Right cardiac atrium (tissue), 5 donors: ENCODE measurements at regions not wholly inside any gene's neighbourhood (a gene's known extent, or its start where the extent isn't known, plus 50 kb on each side); places are given as distances from the start of the nearest gene placed in this dataset.

ENCODE experiments used
- ATAC-seq, 2 donors: fragments of 200-7000 bp; cut with Tn5 transposase; one replicate each; pipeline versions ENCODE4 v1.8.0 to v1.9.1; 2020; ENCODE audit warnings: moderate library complexity in 2 of 2, mild to moderate bottlenecking in 1 of 2
- DNase-seq, 3 donors: peaks; one replicate each; pipeline ENCODE4 v3.0.0-alpha.2; 2020
- H3K27ac ChIP-seq: one replicate; pipeline ENCODE4 v1.5.1; 2013; ENCODE audit warnings: mild to moderate bottlenecking, low read length, control low read depth, moderate library complexity
- H3K27me3 ChIP-seq: one replicate; pipeline ENCODE4 v1.6.1; 2013; ENCODE audit not compliant: control insufficient read depth, insufficient read depth
- H3K4me1 ChIP-seq: one replicate; pipeline ENCODE4 v1.6.1; 2013; ENCODE audit warnings: low read length; ENCODE audit not compliant: control insufficient read depth, insufficient read depth
- H3K4me3 ChIP-seq: one replicate; pipeline ENCODE4 v1.5.1; 2013; ENCODE audit warnings: low read length, control low read depth
- H3K9me3 ChIP-seq: one replicate; pipeline ENCODE4 v1.6.1; 2013; ENCODE audit warnings: low read length; ENCODE audit not compliant: control insufficient read depth
- WGBS: extraction: QIAGEN DNeasy Blood & Tissue Kit; methylation state at CpG from one replicate; pipeline ENCODE4 v1.1.7; 2013; 5-methylcytosine and 5-hydroxymethylcytosine counted together
- intact Hi-C, 4 donors: fragments of 100-400 bp; cut with DNase I; formaldehyde crosslinking; loops; one replicate each; pipeline versions ENCODE4 v1.11.0 to v1.14.0; 2022 to 2023
- donor health status: healthy with polysubstance abuse.
- donor health status: DM: no; HTN: yes; CAD: no.
- donor health status: DM: no; HTN: no; CAD: no.
- donor health status: DM: no; HTN: yes; CAD: no; lungs with severe emphysema.
- donor health status: DM: yes; HTN: yes; CAD: no.

DNA sequence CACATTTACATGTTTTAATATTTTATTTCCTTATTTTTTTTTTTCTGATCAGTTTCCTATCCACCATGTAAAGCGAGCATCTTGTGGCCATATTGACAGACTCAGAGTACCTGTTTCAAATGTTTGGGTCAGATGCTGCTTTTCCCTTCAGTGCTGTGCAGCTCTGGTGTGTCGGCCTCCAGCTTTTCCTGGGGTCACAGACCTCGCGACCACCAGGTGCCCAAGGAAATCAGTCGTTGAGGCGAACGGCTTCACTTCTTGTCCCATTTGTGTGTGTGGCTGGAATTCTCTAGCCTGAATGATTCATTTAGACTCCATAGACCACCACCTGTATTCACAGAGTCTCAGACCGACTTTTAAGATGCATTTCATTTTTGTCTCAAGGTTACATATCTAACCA lies 166.9 kb upstream of the SPRY4 start:
- no peaks in the 10 kb centered on the region for H3K27me3 ChIP-seq
- intact Hi-C loops, result no loop called here
- 72% methylated on average over 8 of the region's 8 CpGs for WGBS
- H3K27ac ChIP-seq, result peak overlapping the region; percentile 13
- H3K9me3 ChIP-seq, result no peaks in the 10 kb centered on the region
- H3K4me3 ChIP-seq, result no peak overlapping the region
- ATAC-seq, result no peak
- H3K4me1 ChIP-seq, result no peaks in the 10 kb centered on the region
- no peak for DNase-seq

DNA sequence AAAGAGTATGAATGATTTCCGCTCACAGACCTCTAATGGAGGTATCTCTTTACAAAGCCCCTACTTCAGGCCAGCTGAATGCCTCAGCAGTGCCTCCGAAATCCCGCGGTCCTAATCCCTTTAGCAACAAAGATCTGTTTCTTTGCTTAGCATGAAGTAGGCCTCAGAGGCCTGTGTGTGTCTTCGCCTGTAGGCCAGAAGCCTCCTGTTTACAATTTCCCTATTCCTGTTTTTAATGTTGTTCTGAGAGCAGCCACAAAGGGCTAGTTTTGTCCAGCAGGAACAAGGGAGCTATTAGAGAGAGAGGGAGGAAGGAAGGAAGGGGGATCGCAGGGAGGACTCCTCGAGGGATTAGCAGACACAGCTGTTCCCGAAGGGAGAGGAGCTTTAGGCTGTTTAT lies 166.4 kb upstream of the SPRY4 start:
- Histone ChIP-seq H3K4me1 (no peaks in the 10 kb centered on the region), H3K9me3 (no peaks in the 10 kb centered on the region), H3K27ac (peak overlapping the region; percentile 45), H3K27me3 (no peaks in the 10 kb centered on the region), H3K4me3 (no peak overlapping the region)
- WGBS, result 56% methylated on average over 8 of the region's 8 CpGs
- ATAC-seq (no peak), DNase-seq (no peak)
- intact Hi-C loops, result no loop called here

DNA sequence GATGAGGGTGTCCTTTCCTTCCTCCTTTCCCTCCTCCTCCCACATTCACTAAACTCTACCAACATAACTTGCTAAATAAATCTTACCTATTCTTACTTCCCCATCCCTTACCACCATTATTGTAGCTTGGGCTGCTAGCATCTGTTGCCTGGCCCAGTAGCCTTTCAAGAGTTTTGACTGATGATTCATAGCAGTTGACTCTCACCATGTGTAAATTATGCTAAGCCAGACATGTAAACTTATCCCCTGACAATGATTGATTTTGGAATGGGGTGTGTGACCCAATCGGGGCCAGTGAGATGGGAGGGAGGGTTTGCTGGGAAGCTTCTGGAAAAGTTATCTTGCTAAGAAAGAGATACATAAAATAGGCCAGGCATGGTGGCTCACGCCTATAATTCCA lies 161.8 kb upstream of the SPRY4 start:
- no peak for DNase-seq
- Histone ChIP-seq H3K9me3 (no peaks in the 10 kb centered on the region), H3K27me3 (no peaks in the 10 kb centered on the region), H3K4me3 (no peak overlapping the region), H3K27ac (no peak overlapping the region), H3K4me1 (no peaks in the 10 kb centered on the region)
- intact Hi-C loops, result no loop called here
- WGBS, result 75% methylated on average over 2 of the region's 2 CpGs
- no peak for ATAC-seq

DNA sequence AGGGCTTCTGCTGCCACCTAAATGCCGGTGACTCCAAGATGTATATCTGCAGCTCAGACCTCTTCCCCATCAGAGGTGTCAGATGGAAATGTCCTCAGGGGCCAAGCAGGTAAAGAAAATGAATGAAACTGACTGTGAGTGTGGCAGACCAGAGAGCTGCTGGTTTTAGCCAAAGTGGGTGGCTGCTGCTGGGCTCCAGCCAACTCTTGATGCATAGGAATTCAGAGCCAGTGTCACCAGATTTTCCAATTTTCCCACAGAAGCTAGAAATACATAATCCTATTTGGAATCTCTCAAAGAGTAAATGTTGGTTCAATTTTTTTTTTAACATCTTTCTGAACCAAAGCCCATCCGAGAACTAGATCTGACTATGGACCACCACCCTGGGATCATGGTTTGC lies 161.2 kb upstream of the SPRY4 start:
- intact Hi-C loops, result no loop called here
- no peak for ATAC-seq
- H3K9me3 ChIP-seq, result no peaks in the 10 kb centered on the region
- H3K4me3 ChIP-seq, result no peak overlapping the region
- H3K27ac ChIP-seq, result no peak overlapping the region
- WGBS, result 92% methylated on average over 2 of the region's 2 CpGs
- H3K27me3 ChIP-seq, result no peaks in the 10 kb centered on the region
- no peak for DNase-seq
- H3K4me1 ChIP-seq, result no peaks in the 10 kb centered on the region

DNA sequence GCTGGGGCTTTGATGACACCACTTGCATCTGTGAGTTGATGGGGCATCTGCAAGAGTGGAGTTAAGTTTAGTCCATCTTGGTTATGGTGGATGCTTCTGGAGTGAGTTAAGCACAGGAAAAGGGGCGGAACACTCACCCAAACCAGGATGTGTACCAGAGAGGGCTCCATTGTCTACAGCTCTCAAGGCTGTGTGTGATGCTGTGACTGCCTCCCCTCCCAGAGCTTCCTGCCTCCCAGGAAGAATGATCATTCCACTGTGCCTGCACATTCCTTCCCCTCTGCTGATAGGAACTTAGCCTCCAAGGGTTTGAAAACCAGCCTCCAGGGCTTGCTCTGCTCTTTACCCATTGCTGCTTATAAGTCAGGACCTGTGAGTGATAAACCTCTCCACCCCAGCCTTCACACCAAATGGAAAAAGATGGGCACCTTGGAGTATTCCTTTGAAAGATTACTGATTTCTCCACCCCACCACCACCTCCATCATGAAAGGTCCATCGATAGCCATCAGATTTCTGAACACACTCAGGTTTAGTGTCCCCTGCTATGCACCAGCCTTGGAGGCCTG lies 160.1 kb upstream of the SPRY4 start:
- WGBS, result 93% methylated on average over 2 of the region's 2 CpGs
- Histone ChIP-seq H3K9me3 (no peaks in the 10 kb centered on the region), H3K4me3 (no peak overlapping the region), H3K4me1 (no peaks in the 10 kb centered on the region), H3K27ac (no peak overlapping the region), H3K27me3 (no peaks in the 10 kb centered on the region)
- ATAC-seq (no peak), DNase-seq (no peak)
- intact Hi-C loops, result no loop called here

DNA sequence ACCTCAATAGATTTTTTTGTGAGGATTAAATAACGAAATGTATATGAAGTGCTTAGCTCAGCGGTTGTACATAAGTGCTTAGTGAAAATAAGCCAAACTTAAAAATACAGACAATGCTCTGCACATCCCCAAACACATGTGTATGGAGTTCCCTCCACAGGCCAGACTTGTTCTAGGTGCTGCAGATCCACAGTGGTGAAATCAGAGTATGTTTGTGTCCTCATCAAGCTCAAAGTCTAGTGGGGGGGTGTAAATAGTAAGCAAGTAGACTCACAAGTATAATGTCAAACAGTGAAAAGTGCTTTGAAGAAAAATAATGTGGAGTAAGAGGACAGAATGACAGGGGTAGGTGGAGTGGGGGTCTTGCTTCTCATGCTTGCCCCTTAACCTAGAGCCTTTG lies 157.4 kb upstream of the SPRY4 start:
- Histone ChIP-seq H3K9me3 (peaks cover 2% of the 10 kb centered on the region), H3K4me3 (no peak overlapping the region), H3K27me3 (no peaks in the 10 kb centered on the region), H3K4me1 (no peaks in the 10 kb centered on the region), H3K27ac (no peak overlapping the region)
- no peak for DNase-seq
- no peak for ATAC-seq
- 94% methylated on average over 2 of the region's 2 CpGs for WGBS
- intact Hi-C loops, result no loop called here

DNA sequence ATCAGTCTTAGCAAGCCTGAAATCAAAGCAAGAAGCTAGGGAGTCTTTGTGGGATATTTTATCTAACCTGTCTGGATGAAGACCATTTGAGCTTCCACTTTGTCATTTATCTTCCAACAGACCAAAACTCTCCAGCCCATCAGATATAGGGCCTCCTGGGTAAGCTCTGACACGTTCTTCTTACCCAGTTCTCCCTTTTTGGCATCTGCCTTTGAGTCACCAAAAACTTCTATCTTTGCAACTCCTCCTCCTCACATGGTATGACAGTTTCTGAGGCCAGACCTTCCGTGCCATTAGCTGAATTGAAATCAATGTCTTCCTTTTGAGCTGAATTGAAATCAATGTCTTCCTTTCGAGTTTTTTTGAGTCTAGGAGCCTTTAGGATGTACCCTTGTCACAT lies 156.6 kb upstream of the SPRY4 start:
- WGBS, result 71% methylated on average over 3 of the region's 3 CpGs
- H3K4me3 ChIP-seq, result no peak overlapping the region
- intact Hi-C loops, result no loop called here
- peaks cover 2% of the 10 kb centered on the region for H3K9me3 ChIP-seq
- no peak overlapping the region for H3K27ac ChIP-seq
- no peak for ATAC-seq
- DNase-seq, result no peak
- H3K4me1 ChIP-seq, result no peaks in the 10 kb centered on the region
- H3K27me3 ChIP-seq, result no peaks in the 10 kb centered on the region

DNA sequence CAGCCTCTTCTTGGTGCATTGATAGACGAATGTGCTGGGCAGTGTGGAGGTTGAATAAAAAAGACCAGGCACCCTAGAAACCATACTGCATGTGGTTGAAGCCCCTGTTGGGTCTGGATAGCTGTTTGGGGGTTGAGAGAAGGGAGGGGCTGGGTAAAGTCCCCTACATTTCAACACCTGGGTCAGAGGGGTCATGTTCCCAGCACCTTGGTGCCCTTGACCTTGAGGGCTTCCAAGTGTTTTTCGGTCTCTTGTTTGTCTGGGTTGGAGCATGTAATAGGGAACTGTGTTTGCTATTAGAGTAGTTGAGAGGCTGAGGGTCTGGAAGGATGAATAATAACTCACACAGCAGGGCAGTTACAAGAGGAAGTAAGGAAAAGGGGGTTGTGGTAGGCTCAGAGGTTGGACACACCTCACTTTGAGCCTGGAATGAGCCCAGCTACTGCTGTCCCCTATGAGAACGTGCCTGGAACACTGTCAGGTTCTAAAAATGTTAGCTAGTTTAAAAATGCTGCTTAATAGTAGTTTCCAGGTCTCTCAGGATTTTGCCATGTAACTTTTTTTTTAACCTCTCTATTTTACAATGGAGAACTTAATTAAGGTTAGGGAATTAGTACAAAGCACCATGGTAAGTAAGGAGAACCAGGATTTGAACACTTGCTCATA lies 155.2 kb upstream of the SPRY4 start:
- ATAC-seq (no peak), DNase-seq (no peak)
- no peaks in the 10 kb centered on the region for H3K27me3 ChIP-seq
- peaks cover 2% of the 10 kb centered on the region for H3K9me3 ChIP-seq
- intact Hi-C loops, result no loop called here
- H3K27ac ChIP-seq, result no peak overlapping the region
- H3K4me1 ChIP-seq, result no peaks in the 10 kb centered on the region
- 83% methylated on average over 3 of the region's 3 CpGs for WGBS
- no peak overlapping the region for H3K4me3 ChIP-seq

DNA sequence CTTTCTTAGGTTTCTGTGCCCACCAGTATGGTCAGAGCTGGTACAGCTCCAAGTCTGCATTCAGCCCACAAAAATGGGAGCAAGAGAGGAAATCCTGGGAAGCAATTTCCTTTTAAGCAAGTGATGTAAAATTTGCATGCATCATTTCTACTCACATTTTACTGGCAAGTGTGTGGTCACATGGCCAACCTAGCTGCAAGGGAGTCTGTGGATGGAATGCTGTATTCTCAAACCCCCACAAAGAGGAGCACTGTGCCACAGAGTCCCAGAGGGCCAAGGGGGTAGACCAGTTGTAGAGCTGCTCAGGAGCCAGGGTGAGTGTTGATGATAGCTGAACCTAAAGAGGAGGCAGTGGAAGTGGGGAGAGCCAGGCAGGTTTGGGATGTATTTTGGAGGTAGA lies 154.3 kb upstream of the SPRY4 start:
- ATAC-seq (no peak), DNase-seq (no peak)
- Histone ChIP-seq H3K4me3 (no peak overlapping the region), H3K27ac (no peak overlapping the region), H3K9me3 (peaks cover 2% of the 10 kb centered on the region), H3K4me1 (no peaks in the 10 kb centered on the region), H3K27me3 (no peaks in the 10 kb centered on the region)
- intact Hi-C loops, result no loop called here

DNA sequence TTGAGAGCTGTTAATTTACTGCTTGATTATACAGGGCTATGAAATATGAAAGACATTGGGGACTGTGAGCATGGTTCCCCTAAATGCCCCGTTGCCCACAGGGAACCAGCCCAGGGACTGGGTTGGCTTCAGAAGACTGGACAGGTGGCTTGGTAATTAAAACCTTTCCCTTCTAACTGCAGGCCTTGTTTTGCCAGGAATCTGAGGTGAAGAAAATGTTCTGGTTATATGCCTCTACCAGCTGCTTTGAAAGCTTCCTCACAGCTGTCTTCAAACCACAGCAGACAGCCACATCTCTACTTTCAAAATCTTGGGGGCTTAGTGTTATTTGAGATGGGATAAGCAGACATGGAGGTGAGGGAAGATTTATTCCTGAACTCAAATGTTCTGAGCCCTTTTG lies 153.3 kb upstream of the SPRY4 start:
- ATAC-seq, result no peak
- Histone ChIP-seq H3K4me1 (no peaks in the 10 kb centered on the region), H3K9me3 (peaks cover 2% of the 10 kb centered on the region), H3K4me3 (no peak overlapping the region), H3K27ac (no peak overlapping the region), H3K27me3 (no peaks in the 10 kb centered on the region)
- intact Hi-C loops, result no loop called here
- no peak for DNase-seq
- 94% methylated on average over 1 of the region's 1 CpG for WGBS

DNA sequence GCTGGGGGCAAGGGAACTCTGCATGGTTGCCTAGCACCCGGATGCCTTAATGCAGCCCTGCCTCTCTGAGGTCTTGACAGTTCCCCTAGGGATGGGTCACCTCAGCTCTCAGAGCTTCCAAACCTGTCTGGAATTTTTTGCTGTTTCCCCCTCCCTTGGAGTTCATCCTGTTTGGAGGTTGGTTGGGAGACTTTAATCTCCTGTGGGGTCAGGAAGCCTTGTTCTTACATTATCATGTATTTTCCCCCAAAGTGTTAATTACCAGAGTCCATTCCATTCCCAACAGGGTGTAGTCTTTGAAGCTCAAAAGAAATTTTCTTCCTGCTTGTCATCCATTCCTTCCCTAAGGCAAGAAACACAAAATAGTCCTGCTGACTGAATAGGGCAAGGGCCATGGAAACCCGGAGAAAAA lies 150.3 kb upstream of the SPRY4 start:
- intact Hi-C loops, result no loop called here
- H3K4me1 ChIP-seq, result no peaks in the 10 kb centered on the region
- ATAC-seq, result no peak
- H3K4me3 ChIP-seq, result no peak overlapping the region
- 82% methylated on average over 2 of the region's 2 CpGs for WGBS
- no peaks in the 10 kb centered on the region for H3K27me3 ChIP-seq
- H3K27ac ChIP-seq, result no peak overlapping the region
- H3K9me3 ChIP-seq, result peaks cover 2% of the 10 kb centered on the region
- DNase-seq, result no peak
